ENCODE measurements at regions not wholly inside any gene's neighbourhood (a gene's known extent, or its start where the extent isn't known, plus 50 kb on each side); places are given as distances from the start of the nearest gene placed in this dataset.

- no peak for DNase-seq (ENCODE audit: low read depth in 3 of 3)
These were observed 50.0 kb upstream of the RNU6ATAC start for GRCh38 chr9:134214386-134214765.

GRCh38 chr9:134214766-134215419, 50.5 kb upstream of the RNU6ATAC start:
- DNase-seq (ENCODE audit: low read depth in 3 of 3): no peak

GRCh38 chr9:134215420-134215698, 51.0 kb upstream of the RNU6ATAC start:
- DNase-seq (ENCODE audit: low read depth in 3 of 3): no peak

DNA sequence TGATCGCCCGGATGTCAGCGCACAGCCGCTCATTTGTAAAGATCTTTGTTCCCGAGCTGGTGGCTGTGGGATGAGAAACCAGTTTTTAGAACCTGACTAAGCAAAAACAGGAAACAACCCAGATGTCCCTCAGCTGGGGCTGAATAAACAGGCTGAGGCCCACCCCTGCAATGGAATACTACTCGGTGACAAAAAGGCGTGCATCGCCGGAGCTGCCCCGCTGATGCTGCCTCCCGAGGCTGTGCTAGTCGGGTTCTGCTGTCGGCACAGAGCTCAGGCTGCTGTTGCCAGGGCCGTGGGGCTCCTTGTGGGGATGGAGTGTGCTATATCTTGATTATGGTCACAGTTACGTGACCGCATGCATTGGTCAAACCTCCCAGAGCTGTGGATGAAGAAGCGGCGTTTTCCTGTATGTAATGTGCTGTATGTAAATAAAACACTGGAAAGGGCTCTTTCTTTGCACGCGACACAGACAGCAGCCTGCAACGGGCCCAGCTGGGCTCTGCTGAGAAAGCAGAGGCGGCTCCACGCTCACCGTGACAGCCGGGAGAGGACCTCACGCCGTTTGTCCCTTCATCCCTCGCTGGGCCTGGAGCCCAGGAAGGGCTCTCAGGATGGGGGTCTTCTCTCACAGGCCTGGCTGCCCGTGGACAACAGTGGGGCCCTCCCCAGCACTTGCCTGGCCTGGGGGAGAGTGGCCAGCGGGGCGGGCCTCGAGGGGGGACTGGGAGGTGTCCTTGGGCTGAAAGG, 51.5 kb upstream of the RNU6ATAC start:
- DNase-seq (ENCODE audit: low read depth in 3 of 3): no peak

GRCh38 chr9:134216449-134216951, 52.1 kb upstream of the RNU6ATAC start:
- DNase-seq (ENCODE audit: low read depth in 3 of 3): no peak

- DNase-seq (ENCODE audit: low read depth in 3 of 3): no peak
These were observed 52.6 kb upstream of the RNU6ATAC start for GRCh38 chr9:134216961-134217360.

DNA sequence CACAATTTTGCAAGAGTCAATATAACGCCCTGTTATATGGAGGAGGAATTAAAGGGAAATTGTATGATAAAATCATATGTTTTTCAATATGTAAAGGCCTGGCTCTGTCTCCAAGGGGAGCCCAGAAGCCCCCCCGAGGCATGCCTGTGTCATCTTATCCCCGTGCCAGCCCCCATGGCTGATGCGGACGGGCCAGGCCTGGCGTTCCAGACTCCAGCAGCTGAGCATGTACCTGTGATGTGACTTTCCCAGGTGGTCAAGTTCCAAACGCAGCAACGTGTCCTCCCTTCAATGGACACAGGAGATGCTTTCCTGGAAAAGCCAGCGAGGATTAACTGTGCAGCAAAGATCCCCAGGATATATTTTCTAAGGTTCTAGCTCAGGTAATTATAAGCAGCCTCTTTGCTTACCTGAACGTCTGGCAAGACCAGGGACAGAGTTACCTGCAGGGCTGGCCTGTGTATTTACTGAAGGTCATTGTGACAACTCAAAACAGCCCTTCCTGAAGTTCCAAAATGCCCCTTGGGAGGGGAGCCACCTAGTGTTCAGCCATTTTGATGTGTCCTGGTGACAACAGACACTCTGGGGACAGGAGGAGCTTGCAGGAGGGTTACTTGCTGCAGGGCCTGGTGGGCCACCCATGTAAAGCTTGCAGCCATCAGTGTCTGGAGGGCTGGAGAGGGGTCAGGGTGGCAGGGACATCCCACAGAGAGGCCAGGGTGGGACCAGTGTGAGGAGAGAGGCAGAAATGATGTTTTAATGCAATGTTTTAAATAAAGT, 53.3 kb upstream of the RNU6ATAC start:
- DNase-seq (ENCODE audit: low read depth in 3 of 3): no peak

GRCh38 chr9:134218230-134218629, 53.9 kb upstream of the RNU6ATAC start:
- DNase-seq (ENCODE audit: low read depth in 3 of 3): no peak

- DNase-seq (ENCODE audit: low read depth in 3 of 3): no peak
These were observed 55.3 kb upstream of the RNU6ATAC start for GRCh38 chr9:134219646-134220060.

DNA sequence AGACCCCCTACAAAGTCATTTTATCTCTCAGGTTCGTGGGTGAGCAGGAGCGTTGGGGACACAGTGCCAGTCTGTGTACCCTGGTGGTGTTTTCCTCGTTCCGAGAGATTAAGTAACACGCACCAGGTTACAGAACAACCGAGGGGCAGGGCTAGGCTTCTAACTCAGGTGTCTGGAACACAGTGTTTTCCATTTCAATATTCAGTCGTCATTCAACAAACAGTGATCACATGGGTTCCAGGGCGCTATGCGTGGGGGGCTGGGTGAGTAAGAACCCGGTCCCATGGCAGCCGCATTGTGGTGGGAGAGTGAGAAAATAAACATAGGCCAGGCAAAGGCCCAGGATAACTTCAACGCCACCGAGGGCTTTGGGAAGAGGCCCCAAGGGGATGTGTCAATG, 55.9 kb upstream of the RNU6ATAC start:
- DNase-seq (ENCODE audit: low read depth in 3 of 3): no peak

- no peak for DNase-seq (ENCODE audit: low read depth in 3 of 3)
These were observed 57.1 kb upstream of the RNU6ATAC start for GRCh38 chr9:134221273-134222017.

DNA sequence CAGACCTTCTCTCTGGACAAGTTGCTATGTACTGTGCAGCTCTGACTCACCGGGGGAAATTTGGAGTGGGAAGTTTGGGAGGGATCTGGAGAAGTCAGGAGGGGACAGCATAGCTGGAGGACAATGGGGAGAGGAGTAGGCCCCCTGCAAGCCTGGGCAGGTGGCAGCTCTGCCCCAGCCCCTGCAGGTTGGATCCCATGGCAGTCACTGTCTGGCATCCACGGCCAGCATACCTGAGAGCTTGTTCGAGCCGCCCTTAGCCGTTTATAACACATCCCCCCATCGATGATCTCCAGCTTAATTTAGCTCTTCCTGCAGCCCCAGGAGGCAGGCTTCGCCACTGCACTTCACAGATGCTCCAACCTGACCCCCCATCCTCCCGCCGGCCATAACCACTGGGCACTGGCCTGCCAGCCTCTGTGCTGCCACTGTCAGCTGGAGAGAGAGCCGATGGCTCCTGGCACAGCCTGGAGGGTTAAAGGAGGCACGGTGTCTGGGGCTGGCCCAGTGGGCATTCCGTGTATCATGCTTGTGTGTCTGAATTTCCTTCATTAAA, 57.7 kb upstream of the RNU6ATAC start:
- DNase-seq (ENCODE audit: low read depth in 3 of 3): no peak

GRCh38 chr9:134223091-134223490, 58.7 kb upstream of the RNU6ATAC start:
- DNase-seq (ENCODE audit: low read depth in 3 of 3): no peak

- no peak for DNase-seq (ENCODE audit: low read depth in 3 of 3)
These were observed 59.3 kb upstream of the RNU6ATAC start for GRCh38 chr9:134223591-134224122.

DNA sequence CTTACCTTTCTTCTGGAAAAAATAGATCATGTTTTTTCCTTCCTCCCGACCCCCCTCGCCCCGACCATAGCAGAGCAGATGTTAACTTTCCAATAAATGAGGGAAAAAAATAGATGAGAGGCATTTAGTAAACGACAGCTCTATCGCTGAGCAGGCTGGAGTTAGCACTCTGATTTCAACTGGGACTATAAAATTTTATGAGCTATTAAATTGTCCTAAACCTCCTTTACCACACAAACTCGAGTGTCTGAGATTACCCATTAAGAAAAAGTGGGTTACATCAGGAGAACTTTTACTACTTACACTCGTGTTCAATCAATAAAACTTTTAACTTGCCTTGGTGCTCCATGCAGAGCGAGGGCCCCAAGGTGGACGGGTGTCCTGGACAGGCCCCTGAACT, 59.8 kb upstream of the RNU6ATAC start:
- DNase-seq (ENCODE audit: low read depth in 3 of 3): no peak

- DNase-seq (ENCODE audit: low read depth in 3 of 3): no peak
These were observed 60.3 kb upstream of the RNU6ATAC start for GRCh38 chr9:134224567-134225093.

GRCh38 chr9:134225186-134225585, 60.8 kb upstream of the RNU6ATAC start:
- DNase-seq (ENCODE audit: low read depth in 3 of 3): no peak

GRCh38 chr9:134225816-134226215, 61.5 kb upstream of the RNU6ATAC start:
- DNase-seq (ENCODE audit: low read depth in 3 of 3): no peak

- DNase-seq (ENCODE audit: low read depth in 3 of 3): no peak
These were observed 62.0 kb upstream of the RNU6ATAC start for GRCh38 chr9:134226221-134226930.

Measured in stimulated activated CD4-positive, alpha-beta T cell treated with anti-CD3 and anti-CD28 coated beads, TNF-alpha, amount 100 ng/mL, for 48 hours (primary cell).